Endothelial cell of umbilical vein (primary cell): ENCODE measurements at regions not wholly inside any gene's neighbourhood (a gene's known extent, or its start where the extent isn't known, plus 50 kb on each side); places are given as distances from the start of the nearest gene placed in this dataset.

Source experiments
- BruUV-seq: library from RNA; stranded (reverse); fragments of 400-500 nt; replicated peaks from 2 replicates; lab custom pipeline; 2021; lab: Mats Ljungman, UMichigan
- CTCF ChIA-PET: fragments of 300-600, 350-600 bp; sonication (Branson Sonifier 250); formaldehyde crosslinking; loops from one replicate; lab custom pipeline; 2021; ENCODE audit warnings: antibody characterized with exemption, inconsistent platforms; lab: Charles Lee
- POLR2A ChIA-PET: fragments of 300-600, 350-600 bp; sonication (Branson Sonifier 250); formaldehyde crosslinking; loops from one replicate; lab custom pipeline; 2021; ENCODE audit warnings: antibody characterized with exemption, inconsistent platforms; lab: Charles Lee
- DNase-seq: peaks from one replicate; pipeline ENCODE4 v3.0.0-alpha.2; 2011; ENCODE audit warnings: low read depth, low spot score
- FAIRE-seq: peaks from 2 replicates; lab custom pipeline; 2011; peaks lifted over from hg19 to GRCh38; lab: Jason Lieb, UNC
- H2AFZ ChIP-seq: 2 replicates; pipeline ENCODE4 v1.6.0; 2012; ENCODE audit warnings: low read depth, low read length, control low read depth, inconsistent platforms
- H3K27ac ChIP-seq: 2 replicates; pipeline ENCODE4 v1.5.1; 2011; ENCODE audit warnings: low read depth, mild to moderate bottlenecking, control low read depth, low read length, moderate library complexity; ENCODE audit not compliant: insufficient read depth
- H3K27me3 ChIP-seq, 2 experiments: 2 replicates each; pipeline versions ENCODE4 v1.6.0 to v1.6.1; 2011; ENCODE audit warnings: low read length in 2 of 2, mixed read lengths in 1 of 2; ENCODE audit not compliant: control insufficient read depth in 2 of 2, insufficient read depth in 2 of 2
- H3K36me3 ChIP-seq, 2 experiments: 2 replicates in 1 of 2; 3 replicates in 1 of 2; pipeline ENCODE4 v1.5.1; 2011; ENCODE audit warnings: low read length in 2 of 2, mild to moderate bottlenecking in 1 of 2, moderate library complexity in 1 of 2; ENCODE audit not compliant: control insufficient read depth in 2 of 2, insufficient read depth in 2 of 2; ENCODE audit errors: extremely low read depth in 1 of 2
- H3K4me1 ChIP-seq: 3 replicates; pipeline ENCODE4 v1.5.1; 2011; ENCODE audit warnings: mild to moderate bottlenecking, low read length; ENCODE audit not compliant: control insufficient read depth, insufficient read depth; ENCODE audit errors: extremely low read depth
- H3K4me2 ChIP-seq: 2 replicates; pipeline ENCODE4 v1.6.1; 2011; ENCODE audit warnings: low read length, control low read depth, mixed read lengths; ENCODE audit not compliant: insufficient read depth
- H3K4me3 ChIP-seq, 3 experiments: fragments of 200-600 bp in 1 of 3; sonication (generic), shearing (Covaris generic) in 1 of 3; replicated peaks in 1 of 3; 2 replicates each; pipeline ENCODE4 v1.5.1; 2011 to 2016; ENCODE audit warnings: control low read depth in 3 of 3, low read length in 3 of 3, mild to moderate bottlenecking in 2 of 3, inconsistent platforms in 1 of 3, low read depth in 1 of 3, moderate library complexity in 1 of 3; ENCODE audit not compliant: insufficient read depth in 1 of 3
- H3K79me2 ChIP-seq: 2 replicates; pipeline ENCODE4 v1.6.0; 2012; ENCODE audit warnings: low read length, inconsistent platforms; ENCODE audit not compliant: control insufficient read depth, insufficient read depth
- H3K9ac ChIP-seq: replicated peaks from 2 replicates; pipeline ENCODE3; 2011; ENCODE audit warnings: low read length, control low read depth; ENCODE audit not compliant: insufficient read depth; ENCODE audit errors: extremely low read depth
- H3K9me1 ChIP-seq: replicated peaks from 3 replicates; pipeline ENCODE4 v1.6.0; 2011; ENCODE audit warnings: mild to moderate bottlenecking, low read length; ENCODE audit not compliant: control insufficient read depth, insufficient read depth; ENCODE audit errors: extremely low read depth
- H3K9me3 ChIP-seq: replicated peaks from 2 replicates; pipeline ENCODE4 v1.5.1; 2012; ENCODE audit warnings: low read length, inconsistent platforms; ENCODE audit not compliant: control insufficient read depth, insufficient read depth
- H4K20me1 ChIP-seq: replicated peaks from 2 replicates; pipeline ENCODE3; 2011; ENCODE audit warnings: mild to moderate bottlenecking, low read length; ENCODE audit not compliant: control insufficient read depth, insufficient read depth; ENCODE audit errors: extremely low read depth
- CTCF ChIP-seq, 2 donors: IDR thresholded peaks; 1 replicate in 1 of 2; 2 replicates in 1 of 2; pipeline ENCODE4 v1.5.1; 2011; ENCODE audit warnings: low read length in 2 of 2, mild to moderate bottlenecking in 2 of 2, moderate library complexity in 2 of 2, control low read depth in 1 of 2, inconsistent platforms in 1 of 2, low read depth in 1 of 2; ENCODE audit not compliant: insufficient read depth in 1 of 2; ENCODE audit errors: extremely low read depth in 1 of 2
- EZH2 ChIP-seq: IDR thresholded peaks from 2 replicates; pipeline ENCODE4 v1.6.1; 2012; ENCODE audit warnings: borderline replicate concordance, low read depth, mild to moderate bottlenecking, moderate library complexity, low read length, inconsistent platforms; ENCODE audit not compliant: severe bottlenecking
- FOS ChIP-seq: IDR thresholded peaks from 2 replicates; pipeline ENCODE4 v1.6.1; 2011; ENCODE audit warnings: mild to moderate bottlenecking, low read length, moderate library complexity, borderline replicate concordance; ENCODE audit not compliant: insufficient read depth
- GATA2 ChIP-seq: IDR thresholded peaks from 2 replicates; pipeline ENCODE4 v1.7.0; 2011; ENCODE audit warnings: low read depth, mild to moderate bottlenecking, moderate library complexity, mixed read lengths, low read length; ENCODE audit not compliant: insufficient read length, insufficient read depth
- JUN ChIP-seq: IDR thresholded peaks from 2 replicates; pipeline ENCODE4 v1.6.1; 2011; ENCODE audit warnings: borderline replicate concordance, low read depth; ENCODE audit not compliant: insufficient read length, insufficient read depth
- MAX ChIP-seq: IDR thresholded peaks from 2 replicates; pipeline ENCODE4 v1.6.1; 2011; ENCODE audit not compliant: insufficient read depth, insufficient read length
- MYC ChIP-seq: IDR thresholded peaks from one replicate; pipeline ENCODE4 v1.6.1; 2011; ENCODE audit warnings: mild to moderate bottlenecking, low read depth, low read length
- POLR2A ChIP-seq: IDR thresholded peaks from 2 replicates; pipeline ENCODE4 v1.6.1; 2012; ENCODE audit warnings: low read depth, mild to moderate bottlenecking, control low read depth, low read length
- POLR2AphosphoS5 ChIP-seq: IDR thresholded peaks from 2 replicates; pipeline ENCODE4 v1.6.1; 2012; ENCODE audit warnings: low read depth, mild to moderate bottlenecking, control low read depth, low read length, moderate library complexity; ENCODE audit not compliant: insufficient read depth
- dilution Hi-C: fragments of 300-500 bp; cut with MboI; formaldehyde crosslinking; loops from one replicate; pipeline ENCODE4 v1.15.0; 2019; ENCODE audit warnings: low sequenced_read_pairs; ENCODE audit not compliant: extremely low pct_ligation_motif_present
- intact Hi-C: fragments of 100-400 bp; cut with micrococcal nuclease; formaldehyde crosslinking; loops from one replicate; pipeline ENCODE4 v1.10.0; 2022

GRCh38 chr9:38211002-38211401 is 142.0 kb upstream of the SHB start:
- intact Hi-C loops, result no loop called here
- peaks cover 21% of the 10 kb centered on the region for H3K4me1 ChIP-seq
- ChIA-PET CTCF (no interaction called here), POLR2A (no interaction called here)
- no peak overlapping the region for H3K4me3 ChIP-seq
- no peaks in the 10 kb centered on the region for H3K9me1 ChIP-seq
- no TSS peak for BruUV-seq
- H3K79me2 ChIP-seq, result no peaks in the 10 kb centered on the region
- H3K27me3 ChIP-seq, result peaks cover 0 to 2% of the 10 kb centered on the region in 2 experiments
- H3K9ac ChIP-seq, result no peak overlapping the region
- dilution Hi-C loops, result no loop called here
- H3K9me3 ChIP-seq, result no peaks in the 10 kb centered on the region
- no peak overlapping the region for H3K4me2 ChIP-seq
- H2AFZ ChIP-seq, result no peak overlapping the region
- no peak overlapping the region for H3K27ac ChIP-seq
- no peaks in the 10 kb centered on the region for H4K20me1 ChIP-seq
- H3K36me3 ChIP-seq, result no peaks in the 10 kb centered on the region
- no peak for FAIRE-seq
- TF ChIP-seq CTCF (IDR thresholded peaks at IDR 0.05; ENCODE audit: extremely low read depth in 1 of 2, insufficient read depth in 1 of 2, low read depth in 1 of 2, low read length in 2 of 2) (no peak), EZH2 (no peak)
- no peak for DNase-seq

GRCh38 chr9:38208206-38208901 is 139.3 kb upstream of the SHB start:
- no peak overlapping the region for H3K27ac ChIP-seq
- peaks cover 3% of the 10 kb centered on the region for H3K4me1 ChIP-seq
- H2AFZ ChIP-seq, result no peak overlapping the region
- TF ChIP-seq JUN, result no peak
- no peak for TF ChIP-seq GATA2
- TF ChIP-seq MAX, result no peak
- no peak for TF ChIP-seq POLR2AphosphoS5
- TF ChIP-seq CTCF (IDR thresholded peaks at IDR 0.05; ENCODE audit: extremely low read depth in 1 of 2, insufficient read depth in 1 of 2, low read depth in 1 of 2, low read length in 2 of 2), result no peak
- TF ChIP-seq POLR2A, result no peak
- no peak for TF ChIP-seq MYC
- no peak for TF ChIP-seq EZH2
- no peak for TF ChIP-seq FOS
- dilution Hi-C loops, result no loop called here
- peaks cover 0 to 2% of the 10 kb centered on the region in 2 experiments for H3K27me3 ChIP-seq
- H3K9ac ChIP-seq, result no peak overlapping the region
- CTCF ChIA-PET, result interaction anchor here (1.1 to 1.4 kb wide), 2 partner anchors 10 to 17 kb away, joined by 3 to 4 read pairs; no protein-coding TSS in a partner anchor
- H3K9me3 ChIP-seq, result no peaks in the 10 kb centered on the region
- BruUV-seq, result no TSS peak
- H3K36me3 ChIP-seq, result no peaks in the 10 kb centered on the region
- H3K79me2 ChIP-seq, result no peaks in the 10 kb centered on the region
- FAIRE-seq (no peak), DNase-seq (no peak)
- H3K9me1 ChIP-seq, result no peaks in the 10 kb centered on the region
- no peak overlapping the region for H3K4me2 ChIP-seq
- no peaks in the 10 kb centered on the region for H4K20me1 ChIP-seq
- POLR2A ChIA-PET, result no interaction called here
- intact Hi-C loops, result no loop called here
- no peak overlapping the region for H3K4me3 ChIP-seq
